GM21423 (cell line): ENCODE measurements at regions not wholly inside any gene's neighbourhood (a gene's known extent, or its start where the extent isn't known, plus 50 kb on each side); places are given as distances from the start of the nearest gene placed in this dataset.
"Not testable (repeated sequence)": the region's sequence is repeated elsewhere in the genome, so short reads cannot be mapped to it uniquely, and the experiment has no call there.

Experiments
- ATAC-seq: cut with Tn5 transposase; IDR thresholded peaks from one replicate; pipeline ENCODE4 v1.9.1; 2021; ENCODE audit warnings: mild to moderate bottlenecking, moderate library complexity; ENCODE audit not compliant: unreplicated experiment

DNA sequence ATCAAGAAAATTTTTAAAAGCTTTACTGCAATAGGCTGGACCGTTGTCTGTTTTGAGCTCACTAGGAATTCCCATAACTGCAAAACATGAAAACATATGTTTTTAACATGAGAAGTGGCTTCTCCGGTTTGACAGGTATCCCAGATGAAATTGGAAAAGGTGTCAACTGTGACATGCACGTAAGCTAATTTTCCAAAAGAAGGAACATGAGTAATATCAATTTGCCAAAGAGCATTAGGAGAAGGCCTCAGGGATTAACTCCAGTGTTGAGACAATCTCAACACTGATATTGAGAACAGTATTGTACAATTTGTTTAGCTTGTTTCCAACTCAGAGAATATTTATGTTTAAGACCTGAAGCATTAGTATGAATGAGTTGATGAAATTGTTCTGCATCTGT is 215.5 kb upstream of the KCNN2 start:
- no peak for ATAC-seq

DNA sequence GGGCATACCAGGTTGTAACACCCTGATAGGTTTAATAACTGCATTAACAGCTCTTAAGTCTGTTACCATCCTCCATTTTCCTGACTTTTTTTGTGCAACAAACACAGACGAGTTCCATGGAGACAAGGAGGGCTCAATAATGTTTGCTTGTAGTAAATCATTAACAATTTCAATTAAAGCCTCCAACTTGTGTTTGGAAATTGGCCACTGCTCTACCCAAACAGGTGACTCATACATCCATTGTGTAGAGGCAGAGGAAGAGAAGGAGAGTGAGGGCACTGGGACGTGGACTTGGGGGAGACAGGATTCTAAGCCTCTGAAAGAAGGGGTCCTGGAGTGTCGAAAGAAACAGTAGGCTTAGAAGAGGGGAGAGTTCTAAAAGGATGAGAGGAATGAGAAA is 213.6 kb upstream of the KCNN2 start:
- no peak for ATAC-seq

DNA sequence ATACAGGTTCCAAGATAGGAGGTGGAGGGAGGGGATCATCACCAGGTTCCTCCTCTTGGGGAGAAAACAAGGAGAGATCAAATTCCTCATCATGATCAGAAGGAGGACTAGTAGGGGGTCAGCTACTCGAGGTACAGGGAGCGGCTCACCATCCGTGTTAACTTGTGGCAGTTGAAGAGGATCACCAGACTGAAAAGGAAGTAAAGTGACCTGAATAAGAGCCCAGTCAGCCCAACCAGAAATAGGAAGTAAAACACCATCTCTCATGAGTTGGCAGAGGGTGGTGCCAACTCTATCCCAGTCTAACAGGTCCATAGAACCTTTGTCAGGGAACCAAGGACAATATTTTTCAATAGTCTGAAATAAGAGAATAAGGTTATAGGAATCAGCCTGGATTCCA is 213.1 kb upstream of the KCNN2 start:
- not testable (repeated sequence) for ATAC-seq

DNA sequence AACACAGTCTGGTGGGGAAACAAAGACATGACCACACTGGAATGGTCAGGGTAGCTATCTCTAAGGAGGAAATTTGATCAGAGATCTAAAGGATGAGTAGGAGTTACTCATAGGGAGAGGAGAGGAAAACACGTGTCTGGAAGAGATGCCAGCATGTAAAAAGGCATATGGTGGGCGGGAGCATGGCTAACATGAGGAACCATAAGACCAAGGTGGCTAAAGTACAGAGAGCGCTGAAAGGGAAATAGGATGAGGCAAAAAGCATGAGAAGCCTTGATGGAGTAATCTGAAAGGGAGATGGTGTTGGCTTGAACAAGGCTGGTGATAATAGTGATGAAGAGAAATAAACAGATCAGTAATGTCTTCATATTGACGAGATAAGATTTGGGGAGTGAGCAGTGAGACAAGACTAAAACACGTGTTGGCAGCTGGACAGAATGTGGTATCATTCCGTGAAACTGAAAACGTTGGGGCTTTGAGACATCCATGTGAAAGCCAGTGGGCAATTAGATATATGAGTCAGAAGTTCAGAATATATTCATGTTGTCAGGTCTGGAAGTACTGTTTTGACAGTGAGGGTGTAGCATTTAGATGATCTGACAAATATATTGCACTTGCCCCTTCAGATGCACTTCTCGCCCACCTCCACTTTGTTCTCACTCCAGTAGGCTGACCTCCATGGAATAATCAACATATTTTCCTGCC is 209.1 kb upstream of the KCNN2 start:
- no peak for ATAC-seq

DNA sequence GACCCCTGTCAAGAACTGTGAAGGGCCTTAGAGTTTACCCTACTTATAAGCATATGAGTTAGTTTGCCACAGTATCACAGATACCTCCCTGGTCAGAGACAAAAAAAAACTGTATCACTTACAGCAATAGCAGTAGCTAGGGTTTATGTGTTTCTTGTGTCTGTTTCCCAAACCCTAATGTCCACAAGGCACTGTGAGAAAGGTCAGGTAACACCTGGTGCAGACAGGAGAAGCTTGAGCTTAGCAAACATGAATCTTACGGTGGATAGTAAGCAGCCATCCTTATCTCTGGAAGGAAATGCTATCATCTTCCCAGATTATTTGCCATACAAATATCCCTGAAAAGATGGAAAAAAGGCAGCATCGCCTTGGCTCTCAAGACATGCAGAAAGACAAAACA is 208.5 kb upstream of the KCNN2 start:
- no peak for ATAC-seq

DNA sequence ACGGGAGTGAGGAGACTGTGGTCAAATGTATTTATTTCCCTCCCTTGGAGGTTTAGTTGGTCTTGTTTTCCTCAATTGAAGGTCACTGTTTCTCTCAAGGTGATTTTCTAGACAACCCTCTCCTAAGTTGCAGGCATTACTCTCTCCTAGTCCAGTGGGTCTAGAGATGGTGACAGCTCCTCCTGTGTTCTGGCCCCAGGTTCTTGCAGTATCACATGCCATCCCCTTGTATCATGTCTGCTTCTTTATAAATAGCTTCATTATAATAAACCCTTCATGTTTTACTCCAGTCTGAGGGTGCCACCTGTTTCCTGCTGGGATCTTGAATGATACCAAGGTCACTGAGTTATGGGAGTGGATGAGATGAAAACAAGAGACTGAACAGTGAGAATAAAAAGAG is 208.0 kb upstream of the KCNN2 start:
- no peak for ATAC-seq

DNA sequence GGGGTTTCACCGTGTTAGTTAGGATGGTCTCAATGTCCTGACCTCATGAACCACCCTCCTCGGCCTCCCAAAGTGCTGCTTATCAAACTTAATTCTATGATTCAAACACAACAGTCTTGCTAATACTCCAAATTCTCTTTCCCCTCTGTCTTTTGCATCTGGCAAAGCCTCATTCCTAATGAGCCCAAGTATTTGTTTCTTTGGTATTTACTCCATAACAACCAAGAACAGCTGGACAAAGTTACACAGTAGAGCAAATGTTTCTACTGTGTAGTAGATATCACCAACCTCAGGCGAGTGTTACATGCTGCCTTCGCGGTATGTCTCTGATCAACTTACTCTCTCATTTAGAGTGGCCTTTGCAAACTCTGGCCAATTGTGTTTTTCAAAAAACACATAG is 195.8 kb upstream of the KCNN2 start:
- no peak for ATAC-seq

DNA sequence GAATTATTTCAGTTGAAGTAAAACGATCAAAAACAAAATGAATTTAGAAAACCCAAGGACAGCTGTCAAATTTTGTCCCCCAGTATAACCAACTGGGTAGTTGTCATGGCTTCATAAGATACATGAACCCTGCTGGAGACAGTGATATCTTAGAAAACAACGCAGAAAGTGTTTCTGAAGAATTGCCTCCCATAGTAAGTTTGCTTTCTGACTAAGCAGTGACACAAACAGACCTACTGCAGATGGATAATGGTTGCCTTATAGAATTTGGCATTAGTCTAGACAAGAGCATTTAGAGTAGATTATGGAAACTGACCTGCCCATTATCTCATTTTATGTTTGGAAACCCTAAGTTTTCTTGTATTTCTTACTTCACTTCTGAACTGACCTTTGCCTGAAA is 187.7 kb upstream of the KCNN2 start:
- ATAC-seq = no peak

DNA sequence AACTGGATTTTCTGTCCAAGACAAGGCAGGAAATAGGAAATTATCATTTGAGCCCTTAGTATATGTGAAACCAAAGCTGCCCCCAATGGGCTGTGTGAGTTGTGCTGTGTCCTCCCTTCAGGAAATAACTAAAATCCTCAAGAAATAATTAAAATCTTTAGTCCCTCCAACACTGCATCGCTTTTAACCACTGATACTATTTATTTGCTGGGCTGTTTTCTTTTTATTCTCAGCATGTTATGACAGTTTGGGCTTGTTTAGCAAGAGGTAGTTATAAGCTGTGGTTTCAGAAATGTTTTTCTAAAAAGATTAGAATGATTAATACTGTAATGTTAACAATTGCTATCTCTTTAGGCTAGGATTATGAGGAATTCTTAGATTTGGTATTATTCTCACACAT is 187.0 kb upstream of the KCNN2 start:
- no peak for ATAC-seq

DNA sequence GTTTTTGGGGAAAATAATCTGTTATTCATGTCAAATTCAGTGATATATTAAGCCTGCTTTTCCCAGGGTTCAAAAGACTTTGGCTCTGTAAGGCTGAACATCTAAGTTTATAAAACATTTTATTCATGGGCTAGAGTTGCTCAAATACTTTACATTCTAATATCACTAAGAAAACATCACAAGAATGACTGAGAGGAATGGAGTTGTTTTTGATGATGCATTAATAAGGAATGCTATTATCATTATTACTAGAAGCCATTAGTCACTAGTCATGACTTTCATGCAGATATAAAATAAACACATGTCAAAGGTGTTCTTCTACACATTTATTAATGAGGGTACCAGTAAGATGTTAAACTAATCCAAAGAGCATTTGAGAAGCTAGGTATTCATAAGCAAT is 185.5 kb upstream of the KCNN2 start:
- ATAC-seq = no peak

DNA sequence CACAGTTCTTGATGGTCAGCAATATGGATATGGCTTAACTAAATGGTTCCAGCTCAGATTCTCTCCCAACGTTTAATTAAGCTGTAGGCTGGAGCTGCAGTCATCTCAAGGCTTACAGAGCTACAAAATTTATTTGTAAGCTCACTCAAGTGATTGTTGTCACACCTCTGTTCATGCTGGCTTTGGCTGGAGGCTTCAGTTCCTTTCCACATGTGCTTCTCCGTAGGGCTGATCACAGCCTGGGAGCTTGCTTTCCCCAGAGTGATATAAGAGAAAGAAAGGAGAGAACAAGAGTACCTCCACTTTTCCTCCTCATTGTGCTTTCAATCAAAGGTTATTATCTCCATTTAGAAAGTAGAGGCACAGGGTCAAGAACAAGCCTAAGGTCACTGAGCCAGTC is 182.7 kb upstream of the KCNN2 start:
- no peak for ATAC-seq

DNA sequence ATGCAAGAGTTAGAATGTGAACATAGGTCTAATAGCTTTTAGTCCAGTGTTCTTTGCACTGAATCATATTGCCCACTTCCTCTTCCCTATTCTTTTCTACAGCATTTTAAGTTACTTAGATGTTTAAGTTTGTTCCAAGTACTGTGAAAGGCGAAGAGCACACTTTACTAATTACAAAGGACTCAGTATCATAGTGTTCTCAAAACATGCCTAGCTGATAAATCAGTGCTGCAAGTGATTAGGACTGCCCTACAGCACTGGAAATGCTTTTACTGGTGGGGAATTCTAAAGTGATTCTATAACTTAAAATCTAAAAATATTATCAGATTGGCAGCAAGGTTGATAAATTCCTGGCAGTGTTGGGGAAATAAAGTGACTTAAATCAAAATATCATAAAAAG is 177.9 kb upstream of the KCNN2 start:
- no peak for ATAC-seq

DNA sequence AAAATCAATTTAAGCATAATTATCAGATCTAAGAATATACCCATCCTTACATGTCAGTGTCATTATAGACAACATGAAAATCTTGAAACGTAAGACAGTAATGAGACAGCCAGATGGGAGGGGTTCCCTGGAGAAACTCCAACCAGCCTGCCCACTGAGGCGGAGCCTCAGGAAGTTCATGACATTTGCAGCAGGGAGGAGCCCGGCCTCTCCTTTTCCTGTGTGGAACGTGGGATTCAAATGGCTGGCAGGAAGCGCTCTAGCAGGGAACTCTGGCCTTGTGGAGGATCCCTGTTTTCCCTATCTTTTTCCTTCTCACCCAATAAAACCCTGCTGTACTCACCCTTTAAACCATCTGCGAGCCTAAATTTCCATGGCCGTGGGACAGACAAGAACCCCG is 176.6 kb upstream of the KCNN2 start:
- no peak for ATAC-seq

DNA sequence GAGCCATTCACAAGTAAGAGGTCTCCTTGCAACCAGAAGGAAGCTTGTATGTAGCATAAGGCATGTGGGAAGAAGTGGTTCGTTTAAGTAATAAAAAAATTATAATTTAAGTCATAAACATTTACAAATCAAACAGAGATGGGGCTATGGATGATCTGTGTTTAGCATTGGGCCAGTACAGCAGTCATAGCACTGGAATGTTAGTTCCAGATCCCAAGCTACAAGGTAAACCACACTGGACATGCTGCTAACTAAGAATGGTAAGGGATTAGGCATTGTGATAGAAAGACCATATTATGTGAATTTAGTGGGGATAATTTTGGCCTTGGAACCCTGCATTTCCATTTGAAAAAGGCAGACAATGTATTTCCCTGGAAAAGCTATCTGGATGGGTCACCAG is 170.4 kb upstream of the KCNN2 start:
- no peak for ATAC-seq

DNA sequence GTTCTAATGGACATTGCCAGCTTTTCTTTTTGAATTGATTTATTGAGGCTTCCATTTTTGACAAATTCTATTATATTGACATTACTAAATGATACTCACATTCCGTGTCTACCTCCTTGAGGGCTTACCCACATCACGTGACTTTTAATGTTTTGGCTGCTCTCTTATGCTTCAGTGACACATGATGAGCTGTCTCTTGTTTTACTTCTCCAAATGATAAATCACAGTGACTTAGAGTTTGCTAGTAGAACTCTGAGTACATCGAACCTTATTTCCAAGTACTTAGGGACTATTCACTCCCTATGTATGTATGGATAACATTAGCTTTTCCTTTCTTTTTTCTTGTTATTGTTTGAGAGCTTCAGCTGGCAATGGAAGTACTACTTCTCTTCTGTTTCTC is 169.8 kb upstream of the KCNN2 start:
- ATAC-seq = no peak

DNA sequence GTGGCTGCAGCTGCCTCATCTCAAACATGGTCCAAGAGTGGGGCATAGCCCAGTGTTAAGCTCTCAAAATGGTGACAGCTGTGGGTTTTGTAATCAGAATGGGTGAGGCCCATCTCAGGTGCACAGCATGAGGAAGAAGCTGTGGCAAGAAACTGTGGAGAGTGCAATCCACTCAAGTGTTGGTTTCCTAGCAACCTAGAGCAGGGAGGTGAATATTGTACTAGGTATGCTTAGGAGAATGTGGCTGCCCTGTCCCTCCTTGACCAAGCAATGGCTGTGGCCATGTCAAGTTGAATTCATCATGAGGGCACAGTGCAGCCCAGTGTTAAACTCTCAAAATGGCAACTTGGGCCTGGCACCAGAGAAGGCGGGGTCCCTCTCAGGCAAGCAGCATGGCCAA is 160.5 kb upstream of the KCNN2 start:
- ATAC-seq = no peak

DNA sequence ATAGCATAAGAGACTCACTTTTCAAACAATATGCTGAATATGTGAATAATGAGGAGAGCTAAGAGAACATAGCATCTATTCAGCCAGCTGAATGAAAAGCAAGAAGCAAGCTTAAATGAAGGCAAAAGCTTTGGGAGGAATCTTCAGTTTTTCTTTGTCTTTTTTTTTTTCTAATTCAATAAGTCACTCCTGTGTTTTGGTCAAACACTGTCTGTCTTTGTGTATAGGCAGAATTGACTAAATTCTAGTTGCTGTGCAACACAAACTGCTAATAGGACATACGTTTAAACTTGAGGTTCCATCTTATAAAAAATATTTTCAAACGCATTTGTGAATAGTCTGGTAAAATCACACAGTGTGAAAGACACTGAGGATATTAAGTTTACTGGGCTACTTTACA is 156.9 kb upstream of the KCNN2 start:
- ATAC-seq = no peak

DNA sequence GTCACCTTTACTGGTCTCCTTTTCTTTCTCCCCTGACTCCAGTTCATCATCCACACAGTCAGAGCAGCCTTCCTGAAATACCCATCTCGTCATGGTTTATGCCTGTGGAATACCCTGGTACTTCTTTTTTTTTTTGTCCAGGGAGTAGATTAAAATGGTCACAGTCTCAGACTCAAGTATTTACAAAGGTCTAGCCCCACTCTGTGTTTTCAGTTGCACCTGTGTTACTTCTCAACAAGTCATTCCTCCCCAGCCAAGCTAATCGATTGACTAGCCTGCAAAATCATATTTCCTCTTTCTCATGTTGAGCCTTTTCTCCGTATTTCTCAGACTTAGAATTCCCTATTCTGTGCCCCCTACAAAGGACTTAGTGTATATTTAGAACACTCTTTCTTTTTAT is 155.2 kb upstream of the KCNN2 start:
- ATAC-seq = no peak

DNA sequence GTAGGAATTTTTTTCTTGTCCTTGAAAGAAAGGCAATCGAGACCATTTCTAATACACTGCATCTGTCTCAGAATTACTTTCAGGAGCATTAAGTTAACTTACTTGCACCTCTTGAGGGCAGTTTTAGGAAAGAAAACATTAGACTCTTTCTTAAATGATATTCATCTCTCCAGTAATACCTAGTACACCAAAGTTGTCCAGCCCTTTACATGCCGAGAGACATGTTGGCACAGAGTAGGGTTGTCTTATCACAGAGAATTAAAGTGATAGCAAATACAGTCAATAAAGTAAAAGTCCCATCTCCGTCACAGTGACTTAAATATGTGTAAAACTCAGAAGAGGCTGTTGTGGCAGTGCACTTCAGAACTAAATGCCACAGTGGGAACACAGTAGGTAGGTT is 154.3 kb upstream of the KCNN2 start:
- ATAC-seq = no peak

DNA sequence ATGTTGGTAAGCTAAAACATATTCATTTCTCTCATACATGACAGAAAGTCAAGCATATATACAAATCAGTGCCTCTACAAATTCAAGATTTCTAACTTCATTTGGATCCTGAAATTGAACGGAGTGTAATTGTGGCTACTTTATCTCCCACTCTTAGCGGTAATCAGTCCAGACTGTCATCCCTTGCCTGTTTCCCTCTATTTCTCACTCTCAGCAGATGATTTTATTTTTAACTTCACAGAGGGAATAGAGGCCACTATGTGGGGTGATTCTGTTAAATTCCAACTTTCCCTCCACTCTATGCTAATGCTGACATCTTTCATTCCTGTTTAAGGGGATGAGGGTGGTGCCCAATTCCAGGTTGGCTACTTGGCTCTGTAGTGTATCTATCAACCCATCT is 153.8 kb upstream of the KCNN2 start:
- no peak for ATAC-seq

DNA sequence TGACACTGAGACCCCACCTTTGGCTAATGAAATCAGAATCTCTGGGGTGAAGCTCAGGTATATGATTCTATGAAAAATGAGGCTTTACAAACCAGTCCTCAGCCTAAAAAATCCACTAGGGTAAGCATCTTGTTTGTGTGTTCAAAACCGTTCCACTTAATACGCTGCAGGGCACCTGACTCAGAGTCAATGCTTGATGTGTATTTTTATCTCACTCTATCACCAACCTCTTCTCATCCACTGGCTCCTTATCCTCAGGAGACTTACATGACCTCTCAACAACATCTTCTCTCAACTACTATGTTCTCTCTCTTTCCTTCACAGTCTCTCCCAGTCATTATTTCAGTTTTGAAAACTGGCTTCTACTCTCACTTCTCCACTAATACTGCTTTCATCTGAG is 153.3 kb upstream of the KCNN2 start:
- no peak for ATAC-seq

DNA sequence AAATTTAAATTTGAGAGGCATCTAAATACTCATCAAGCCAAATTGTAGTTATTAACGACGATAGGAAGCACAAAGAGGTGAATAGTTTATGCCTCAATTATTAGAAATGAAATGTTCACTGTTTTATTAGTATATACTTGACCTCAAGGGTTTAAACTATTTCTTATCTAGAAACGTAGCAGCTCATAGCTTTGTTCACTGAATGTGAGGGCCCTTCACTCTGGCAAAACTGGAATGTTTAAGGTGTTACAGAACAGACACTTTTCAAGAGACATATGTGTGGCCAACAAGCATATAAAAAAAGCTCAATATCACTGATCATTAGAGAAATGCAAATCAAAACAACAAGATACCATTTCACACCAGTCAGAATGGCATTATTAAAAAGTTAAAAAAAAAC is 151.2 kb upstream of the KCNN2 start:
- ATAC-seq = no peak

DNA sequence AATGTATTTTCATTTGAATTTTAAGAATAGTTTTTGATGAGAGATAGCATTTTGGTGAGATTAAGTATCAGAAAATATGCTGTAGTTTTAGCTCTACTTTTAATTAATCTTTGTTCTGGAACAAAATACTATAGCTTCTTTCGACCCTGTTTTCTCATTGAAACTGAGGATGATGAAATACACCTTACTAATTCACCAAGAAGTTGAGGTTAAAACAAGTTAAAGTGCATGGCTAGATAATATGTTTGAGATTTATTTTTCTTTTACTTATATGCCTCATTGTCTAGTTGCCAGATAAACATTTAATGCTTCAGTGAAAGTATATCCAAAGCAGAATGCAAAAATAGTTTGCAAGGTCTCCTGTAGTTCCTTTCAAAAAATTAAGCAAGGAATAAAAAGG is 140.1 kb upstream of the KCNN2 start:
- no peak for ATAC-seq

DNA sequence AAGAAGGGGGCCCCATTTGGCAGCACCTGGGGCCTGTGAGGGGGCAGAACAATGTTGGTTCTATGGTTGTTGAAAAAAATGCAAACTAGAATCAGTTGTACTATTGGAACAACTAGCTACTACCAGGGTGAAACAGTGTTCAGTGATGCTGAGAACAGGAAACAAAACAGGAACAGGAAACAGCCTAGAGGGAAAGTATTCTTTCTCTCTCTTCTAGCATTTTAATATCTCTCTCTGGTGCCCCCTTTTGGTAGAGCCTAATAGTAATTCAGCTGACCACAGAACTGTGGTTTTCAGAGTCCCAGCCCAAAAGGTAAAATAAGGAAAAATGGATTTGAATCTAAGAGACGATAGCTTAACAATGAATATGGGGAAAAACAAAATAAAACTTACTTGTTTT is 138.0 kb upstream of the KCNN2 start:
- no peak for ATAC-seq
